H9 (cell line): ENCODE measurements at regions not wholly inside any gene's neighbourhood (a gene's known extent, or its start where the extent isn't known, plus 50 kb on each side); places are given as distances from the start of the nearest gene placed in this dataset.

ENCODE experiments used
- DNase-seq: peaks from one replicate; pipeline ENCODE4 v3.0.0-alpha.2; 2017
- H2AFZ ChIP-seq: one replicate; pipeline ENCODE4 v1.6.1; 2013; ENCODE audit warnings: mild to moderate bottlenecking, low read length, control low read depth, moderate library complexity
- H2AK5ac ChIP-seq: 2 replicates; pipeline ENCODE4 v1.6.1; 2013; ENCODE audit warnings: low read length, control low read depth, mixed read lengths; ENCODE audit not compliant: insufficient read length
- H2BK120ac ChIP-seq: one replicate; pipeline ENCODE4 v1.6.1; 2013; ENCODE audit warnings: low read depth, mild to moderate bottlenecking, low read length, control low read depth, inconsistent platforms; ENCODE audit not compliant: poor library complexity, severe bottlenecking
- H2BK12ac ChIP-seq: 2 replicates; pipeline ENCODE4 v1.6.1; 2013; ENCODE audit warnings: low read length, control low read depth, mixed read lengths, low read depth; ENCODE audit not compliant: insufficient read length
- H2BK15ac ChIP-seq: 2 replicates; pipeline ENCODE4 v1.6.1; 2013; ENCODE audit warnings: low read depth, low read length, control low read depth
- H2BK20ac ChIP-seq: one replicate; pipeline ENCODE4 v1.6.1; 2013; ENCODE audit warnings: low read depth, mild to moderate bottlenecking, low read length, control low read depth, inconsistent platforms; ENCODE audit not compliant: poor library complexity, severe bottlenecking
- H2BK5ac ChIP-seq: 2 replicates; pipeline ENCODE4 v1.6.1; 2013; ENCODE audit warnings: low read length, control low read depth, mixed read lengths; ENCODE audit not compliant: insufficient read length
- H3K14ac ChIP-seq: 2 replicates; pipeline ENCODE4 v1.6.1; 2013; ENCODE audit warnings: low read length, control low read depth; ENCODE audit not compliant: insufficient read depth
- H3K18ac ChIP-seq: 2 replicates; pipeline ENCODE4 v1.6.1; 2013; ENCODE audit warnings: low read depth, mild to moderate bottlenecking, mixed read lengths, low read length, control low read depth; ENCODE audit not compliant: insufficient read length
- H3K23ac ChIP-seq: 2 replicates; pipeline ENCODE4 v1.6.1; 2013; ENCODE audit warnings: low read length, control low read depth, mixed read lengths, low read depth; ENCODE audit not compliant: insufficient read length
- H3K23me2 ChIP-seq: 2 replicates; pipeline ENCODE4 v1.6.1; 2013; ENCODE audit warnings: low read depth, mild to moderate bottlenecking, mixed read lengths, low read length, control low read depth; ENCODE audit not compliant: insufficient read length, poor library complexity, severe bottlenecking
- H3K27ac ChIP-seq: 2 replicates; pipeline ENCODE4 v1.5.1; 2013; ENCODE audit warnings: low read length, control low read depth, mixed read lengths, low read depth; ENCODE audit not compliant: insufficient read length
- H3K27me3 ChIP-seq: 2 replicates; pipeline ENCODE4 v1.6.1; 2013; ENCODE audit warnings: low read length, control low read depth, inconsistent platforms; ENCODE audit not compliant: insufficient read depth
- H3K4ac ChIP-seq: 2 replicates; pipeline ENCODE4 v1.6.1; 2013; ENCODE audit warnings: low read depth, mild to moderate bottlenecking, control low read depth, inconsistent platforms, low read length, moderate library complexity
- H3K4me1 ChIP-seq: 2 replicates; pipeline ENCODE4 v1.6.1; 2013; ENCODE audit warnings: low read length, control low read depth, inconsistent platforms; ENCODE audit not compliant: insufficient read depth
- H3K4me2 ChIP-seq: 2 replicates; pipeline ENCODE4 v1.6.1; 2013; ENCODE audit warnings: low read length, control low read depth, mixed read lengths; ENCODE audit not compliant: insufficient read length, insufficient read depth
- H3K56ac ChIP-seq: 2 replicates; pipeline ENCODE4 v1.6.1; 2013; ENCODE audit warnings: low read depth, mild to moderate bottlenecking, mixed read lengths, low read length, control low read depth; ENCODE audit not compliant: insufficient read length
- H3K79me1 ChIP-seq: 2 replicates; pipeline ENCODE4 v1.6.1; 2013; ENCODE audit warnings: low read depth, mild to moderate bottlenecking, moderate library complexity, low read length, control low read depth, inconsistent platforms; ENCODE audit not compliant: insufficient read depth, poor library complexity, severe bottlenecking
- H3K79me2 ChIP-seq: 2 replicates; pipeline ENCODE4 v1.6.1; 2013; ENCODE audit warnings: low read length, control low read depth, inconsistent platforms; ENCODE audit not compliant: insufficient read depth
- H3K9ac ChIP-seq: 2 replicates; pipeline ENCODE4 v1.6.1; 2013; ENCODE audit warnings: low read length, control low read depth, mixed read lengths; ENCODE audit not compliant: insufficient read length; ENCODE audit errors: extremely low read depth
- H3K9me3 ChIP-seq: one replicate; pipeline ENCODE4 v1.6.1; 2013; ENCODE audit warnings: low read depth, low read length, inconsistent platforms; ENCODE audit not compliant: control insufficient read depth
- H3T11ph ChIP-seq: one replicate; pipeline ENCODE4 v1.6.1; 2013; ENCODE audit warnings: mild to moderate bottlenecking, low read length, control low read depth, inconsistent platforms
- H4K20me1 ChIP-seq: one replicate; pipeline ENCODE4 v1.6.1; 2013; ENCODE audit not compliant: control insufficient read depth, insufficient read length, insufficient read depth
- H4K5ac ChIP-seq: 2 replicates; pipeline ENCODE4 v1.6.1; 2013; ENCODE audit warnings: low read depth, mild to moderate bottlenecking, mixed read lengths, low read length, control low read depth; ENCODE audit not compliant: insufficient read length
- H4K8ac ChIP-seq: replicated peaks from 2 replicates; pipeline ENCODE4 v1.6.1; 2013; ENCODE audit warnings: low read length, control low read depth, mixed read lengths, low read depth; ENCODE audit not compliant: insufficient read length
- H4K91ac ChIP-seq: 2 replicates; pipeline ENCODE4 v1.6.1; 2013; ENCODE audit warnings: low read depth, mild to moderate bottlenecking, moderate library complexity, mixed read lengths, low read length, control low read depth; ENCODE audit not compliant: insufficient read length
- H3K27ac Mint-ChIP-seq, 3 experiments: 2 replicates in 2 of 3; 3 replicates in 1 of 3; pipeline ENCODE4 v1.8.0; 2020 to 2021; ENCODE audit warnings: mixed read lengths in 3 of 3, mild to moderate bottlenecking in 1 of 3, moderate library complexity in 1 of 3
- H3K27me3 Mint-ChIP-seq: 2 replicates; pipeline ENCODE4 v1.8.0; 2021; ENCODE audit warnings: low read depth, mild to moderate bottlenecking, moderate library complexity, mixed read lengths
- H3K36me3 Mint-ChIP-seq, 3 experiments: 2 replicates in 2 of 3; 3 replicates in 1 of 3; pipeline ENCODE4 v1.8.0; 2020 to 2021; ENCODE audit warnings: low read depth in 3 of 3, mixed read lengths in 3 of 3; ENCODE audit not compliant: insufficient read depth in 1 of 3
- H3K4me1 Mint-ChIP-seq, 2 experiments: 2 replicates each; pipeline ENCODE4 v1.8.0; 2020; ENCODE audit warnings: mixed read lengths in 2 of 2
- H3K4me3 Mint-ChIP-seq, 2 experiments: 2 replicates in 1 of 2; 3 replicates in 1 of 2; pipeline ENCODE4 v1.8.0; 2020 to 2021; ENCODE audit warnings: mild to moderate bottlenecking in 2 of 2, mixed read lengths in 2 of 2, moderate library complexity in 1 of 2
- H3K9me3 Mint-ChIP-seq, 2 experiments: 2 replicates in 1 of 2; 3 replicates in 1 of 2; pipeline ENCODE4 v1.8.0; 2020; ENCODE audit warnings: mild to moderate bottlenecking in 2 of 2, mixed read lengths in 2 of 2, moderate library complexity in 1 of 2
- CTCF ChIP-seq: fragments of 200-600 bp; sonication (generic); conservative IDR thresholded peaks from 3 replicates; pipeline ENCODE4 v1.8.0; 2021; ENCODE audit warnings: antibody characterized with exemption, mild to moderate bottlenecking

GRCh38 chr5:152472083-152472482 is 67.0 kb upstream of the NMUR2 start:
- no peak overlapping the region for H3K14ac ChIP-seq
- no peak for TF ChIP-seq CTCF
- no peaks in the 10 kb centered on the region for H3K4me1 ChIP-seq
- no peaks in the 10 kb centered on the region for H3K79me1 ChIP-seq
- H3K79me2 ChIP-seq: no peaks in the 10 kb centered on the region
- H3K9me3 ChIP-seq: no peaks in the 10 kb centered on the region
- Mint-ChIP-seq H3K4me1 (peaks cover 15 to 23% of the 10 kb centered on the region in 2 experiments), H3K27ac (no peak overlapping the region), H3K9me3 (no peaks in the 10 kb centered on the region), H3K4me3 (no peak overlapping the region), H3K27me3 (no peaks in the 10 kb centered on the region), H3K36me3 (no peaks in the 10 kb centered on the region)
- no peak for DNase-seq
- no peak overlapping the region for H4K5ac ChIP-seq
- H2BK120ac ChIP-seq: no peak overlapping the region
- no peaks in the 10 kb centered on the region for H3K23me2 ChIP-seq
- H4K91ac ChIP-seq: no peak overlapping the region
- no peak overlapping the region for H3K23ac ChIP-seq
- no peak overlapping the region for H3K4me2 ChIP-seq
- H2AFZ ChIP-seq: no peak overlapping the region
- H3K4ac ChIP-seq: no peak overlapping the region
- no peaks in the 10 kb centered on the region for H3K27me3 ChIP-seq
- no peak overlapping the region for H2BK20ac ChIP-seq
- no peak overlapping the region for H2BK15ac ChIP-seq
- H2BK12ac ChIP-seq: no peak overlapping the region
- H3K27ac ChIP-seq: no peak overlapping the region
- no peak overlapping the region for H2BK5ac ChIP-seq
- no peak overlapping the region for H3K18ac ChIP-seq
- H2AK5ac ChIP-seq: no peak overlapping the region
- no peak overlapping the region for H3K56ac ChIP-seq
- no peak overlapping the region for H3T11ph ChIP-seq
- no peaks in the 10 kb centered on the region for H4K20me1 ChIP-seq
- no peak overlapping the region for H3K9ac ChIP-seq
- H4K8ac ChIP-seq: no peak overlapping the region
